HG03064 (cell line): ENCODE measurements at regions not wholly inside any gene's neighbourhood (a gene's known extent, or its start where the extent isn't known, plus 50 kb on each side); places are given as distances from the start of the nearest gene placed in this dataset.

ENCODE experiments used
- ATAC-seq: cut with Tn5 transposase; IDR thresholded peaks from one replicate; pipeline ENCODE4 v1.9.1; 2021; ENCODE audit warnings: low read depth; ENCODE audit not compliant: unreplicated experiment

- no peak for ATAC-seq
These were observed 206.2 kb upstream of the TLL1 start for GRCh38 chr4:165666836-165667235.

- no peak for ATAC-seq
These were observed 205.1 kb upstream of the TLL1 start for GRCh38 chr4:165667969-165668368.

- no peak for ATAC-seq
These were observed 204.3 kb upstream of the TLL1 start for GRCh38 chr4:165668694-165669093.

GRCh38 chr4:165677081-165677480 lies 196.0 kb upstream of the TLL1 start:
- no peak for ATAC-seq

GRCh38 chr4:165678236-165678935 lies 194.7 kb upstream of the TLL1 start:
- no peak for ATAC-seq

- no peak for ATAC-seq
These were observed 194.1 kb upstream of the TLL1 start for GRCh38 chr4:165678936-165679325.

GRCh38 chr4:165680821-165681220 lies 192.2 kb upstream of the TLL1 start:
- ATAC-seq = no peak

- no peak for ATAC-seq
These were observed 190.4 kb upstream of the TLL1 start for GRCh38 chr4:165682611-165683010.

GRCh38 chr4:165684177-165684805 lies 188.7 kb upstream of the TLL1 start:
- no peak for ATAC-seq

- no peak for ATAC-seq
These were observed 186.3 kb upstream of the TLL1 start for GRCh38 chr4:165686756-165687155.

GRCh38 chr4:165689159-165689558 lies 183.9 kb upstream of the TLL1 start:
- ATAC-seq = no peak

- ATAC-seq = no peak
These were observed 181.0 kb upstream of the TLL1 start for GRCh38 chr4:165692082-165692481.

- no peak for ATAC-seq
These were observed 174.8 kb upstream of the TLL1 start for GRCh38 chr4:165698272-165698671.

GRCh38 chr4:165699055-165699454 lies 174.0 kb upstream of the TLL1 start:
- no peak for ATAC-seq

- no peak for ATAC-seq
These were observed 172.2 kb upstream of the TLL1 start for GRCh38 chr4:165700855-165701254.

- no peak for ATAC-seq
These were observed 165.9 kb upstream of the TLL1 start for GRCh38 chr4:165707128-165707527.

GRCh38 chr4:165709516-165709915 lies 163.5 kb upstream of the TLL1 start:
- ATAC-seq = no peak

- ATAC-seq = no peak
These were observed 163.0 kb upstream of the TLL1 start for GRCh38 chr4:165709973-165710526.

GRCh38 chr4:165711436-165711835 lies 161.6 kb upstream of the TLL1 start:
- no peak for ATAC-seq

- no peak for ATAC-seq
These were observed 161.1 kb upstream of the TLL1 start for GRCh38 chr4:165711912-165712311.

- no peak for ATAC-seq
These were observed 158.4 kb upstream of the TLL1 start for GRCh38 chr4:165714650-165715049.

- no peak for ATAC-seq
These were observed 157.8 kb upstream of the TLL1 start for GRCh38 chr4:165715211-165715610.
